Stimulated activated CD4-positive, alpha-beta T cell treated with anti-CD3 and anti-CD28 coated beads, Interleukin-4, amount 100 ng/mL, for 48 hours (primary cell): ENCODE measurements at regions not wholly inside any gene's neighbourhood (a gene's known extent, or its start where the extent isn't known, plus 50 kb on each side); places are given as distances from the start of the nearest gene placed in this dataset.
"Not testable (repeated sequence)": the region's sequence is repeated elsewhere in the genome, so short reads cannot be mapped to it uniquely, and the experiment has no call there.

Source experiments
- DNase-seq, 2 donors: peaks; one replicate each; pipeline ENCODE4 v3.0.0-alpha.2; 2020; ENCODE audit warnings: low read depth in 2 of 2

GRCh38 chr13:28573595-28574373 lies 78.9 kb upstream of the FLT1 start:
- no peak for DNase-seq

- no peak for DNase-seq
Measured at GRCh38 chr13:28572871-28573270, 77.9 kb upstream of the FLT1 start.

GRCh38 chr13:28570356-28570755 lies 75.4 kb upstream of the FLT1 start:
- not testable (repeated sequence) for DNase-seq

DNA sequence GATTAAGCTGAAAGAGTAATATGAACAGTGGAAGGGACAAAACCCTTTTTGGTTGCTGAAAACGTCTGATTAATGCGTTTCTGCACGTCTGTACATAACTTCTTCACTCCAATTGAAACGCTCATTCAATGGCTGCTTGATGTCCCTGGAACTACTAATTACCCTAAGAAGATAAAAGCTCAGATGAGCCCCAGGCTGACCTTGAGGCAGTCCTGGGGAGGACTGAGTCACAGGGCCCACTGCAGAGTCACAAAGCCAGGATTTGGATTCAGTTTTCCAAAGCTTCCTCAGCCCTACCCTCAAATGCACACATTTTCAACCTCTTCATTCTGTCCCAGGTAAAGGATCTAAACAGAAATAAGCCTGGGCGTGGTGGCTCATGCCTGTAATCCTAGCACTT lies 75.0 kb upstream of the FLT1 start:
- DNase-seq: no peak

DNA sequence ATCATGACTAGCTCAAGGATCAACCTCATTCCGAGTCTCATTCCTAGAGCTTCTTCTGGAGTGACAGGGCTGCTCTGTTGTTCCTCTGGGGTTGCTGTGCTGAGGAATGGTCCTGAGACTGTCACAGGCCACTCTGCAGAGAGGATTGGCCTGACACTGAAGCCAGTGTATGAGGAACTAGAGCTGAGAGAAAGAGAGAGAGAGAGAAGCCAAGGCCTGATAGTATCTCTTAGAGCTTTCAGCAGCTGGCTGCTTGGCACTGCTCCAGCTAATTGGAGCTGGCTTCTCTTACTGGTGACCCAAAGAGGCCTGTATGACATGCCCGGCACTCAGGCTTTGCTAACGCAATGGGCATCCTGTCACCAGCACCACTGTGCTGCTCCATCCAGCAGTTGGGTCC lies 73.4 kb upstream of the FLT1 start:
- no peak for DNase-seq

DNA sequence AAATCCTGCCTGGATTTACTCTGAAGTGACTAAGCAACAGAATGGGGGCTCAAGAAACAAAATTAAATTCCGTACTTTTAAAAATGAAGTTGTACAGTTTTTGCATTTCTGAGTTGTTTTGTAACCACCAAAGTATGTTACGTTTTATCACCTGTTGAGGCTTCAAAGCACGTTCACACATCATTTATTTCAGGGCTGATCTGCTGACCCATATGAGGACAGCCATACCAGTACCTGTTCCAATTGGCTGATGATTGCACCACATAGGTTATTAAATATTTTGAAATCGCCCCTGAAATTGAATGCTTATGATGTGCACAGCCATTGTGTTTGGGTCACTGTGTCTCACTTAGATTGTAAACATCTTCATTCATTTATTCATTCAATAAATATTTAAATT lies 72.0 kb upstream of the FLT1 start:
- no peak for DNase-seq

DNA sequence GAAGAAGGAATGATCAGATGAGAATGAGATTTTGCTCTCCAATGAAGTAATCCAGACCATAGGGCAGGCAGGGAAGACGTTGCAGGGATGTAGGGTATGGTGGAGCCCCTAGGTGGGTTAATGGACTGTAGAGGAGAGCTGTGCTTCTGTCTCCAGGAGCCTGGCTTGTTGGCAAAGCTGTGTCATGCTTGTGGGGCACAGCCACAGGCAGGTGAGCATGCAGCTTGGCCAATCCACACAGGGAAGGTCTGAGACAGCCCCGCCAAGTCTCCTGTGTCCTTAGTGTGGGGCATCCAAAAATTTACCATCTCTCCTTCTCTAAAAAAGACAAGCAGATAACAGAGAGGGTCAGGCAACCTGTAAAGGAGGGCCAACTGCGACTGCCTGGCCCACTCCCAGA lies 71.4 kb upstream of the FLT1 start:
- no peak for DNase-seq

- DNase-seq: no peak
Measured at GRCh38 chr13:28564030-28564429, 69.1 kb upstream of the FLT1 start.

DNA sequence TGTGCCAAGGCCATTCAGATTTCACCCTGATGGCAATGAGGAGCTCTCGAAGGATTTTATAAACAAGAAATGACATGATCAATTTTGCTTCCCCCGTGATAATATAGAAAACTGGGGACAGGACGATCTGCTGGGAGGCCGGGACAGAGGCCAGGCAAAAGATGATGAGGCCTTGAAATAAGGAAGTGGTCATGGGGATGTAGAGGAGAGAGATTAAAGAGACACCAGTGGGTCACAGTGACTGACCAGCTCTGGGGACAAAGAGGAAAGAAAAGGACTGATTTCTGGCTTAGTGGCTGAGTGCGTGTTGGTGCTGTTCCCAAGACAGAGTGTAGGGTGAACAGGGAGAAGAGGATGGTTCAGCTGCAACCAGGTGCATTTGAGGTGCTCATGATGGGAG lies 68.7 kb upstream of the FLT1 start:
- DNase-seq: no peak

GRCh38 chr13:28560612-28561011 lies 65.7 kb upstream of the FLT1 start:
- no peak for DNase-seq

DNA sequence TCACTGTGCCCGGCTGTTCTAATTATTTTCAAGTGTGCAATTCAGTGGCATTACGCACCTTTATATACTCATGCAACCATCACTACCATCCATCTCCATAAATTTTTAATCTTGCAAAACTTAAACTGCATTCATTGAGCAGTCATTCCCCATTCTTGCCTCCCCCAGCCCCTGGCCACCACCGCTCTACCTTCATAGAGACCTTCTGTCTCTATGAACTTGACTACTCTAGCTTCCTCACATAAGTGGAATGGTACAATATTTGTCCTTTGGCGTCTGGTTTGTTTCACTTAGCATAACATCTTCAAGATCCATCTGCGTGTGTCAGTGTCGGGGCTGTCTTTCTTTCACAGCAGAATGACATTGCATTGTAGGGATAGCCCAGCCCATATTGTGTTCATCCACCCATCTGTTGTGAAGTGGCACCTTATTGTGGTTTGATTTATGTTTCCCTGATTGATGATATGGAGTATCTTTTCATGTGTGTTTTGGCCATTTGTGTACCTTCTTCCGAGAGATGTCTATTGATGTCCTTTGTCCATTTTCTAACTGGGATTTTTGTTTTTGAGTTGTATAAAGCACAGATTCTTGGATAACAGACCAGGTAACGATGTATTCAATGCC lies 64.8 kb upstream of the FLT1 start:
- no peak for DNase-seq

- DNase-seq: no peak
Measured at GRCh38 chr13:28558567-28558966, 63.6 kb upstream of the FLT1 start.

- DNase-seq: no peak
Measured at GRCh38 chr13:28557725-28558520, 63.0 kb upstream of the FLT1 start.

GRCh38 chr13:28555096-28555495 lies 60.2 kb upstream of the FLT1 start:
- no peak for DNase-seq

DNA sequence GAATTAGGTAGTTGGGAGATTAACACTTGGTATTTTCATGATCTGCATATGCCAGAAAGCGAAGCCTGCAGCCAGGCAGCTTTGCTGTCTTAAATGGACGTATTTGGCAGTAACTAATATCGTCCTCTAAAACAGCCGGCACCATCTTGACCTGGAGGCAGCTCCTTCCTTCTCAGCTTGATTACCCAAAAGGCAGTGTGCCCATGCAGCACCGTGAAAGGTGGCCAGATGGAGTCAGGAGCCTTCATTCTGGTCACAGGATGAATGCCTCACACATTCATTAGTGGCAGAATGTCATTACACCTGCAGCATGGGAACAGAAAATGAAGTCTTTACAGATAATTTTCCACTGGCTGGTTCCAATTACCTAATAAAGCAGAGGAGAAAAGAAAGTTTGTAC lies 59.0 kb upstream of the FLT1 start:
- DNase-seq: no peak

DNA sequence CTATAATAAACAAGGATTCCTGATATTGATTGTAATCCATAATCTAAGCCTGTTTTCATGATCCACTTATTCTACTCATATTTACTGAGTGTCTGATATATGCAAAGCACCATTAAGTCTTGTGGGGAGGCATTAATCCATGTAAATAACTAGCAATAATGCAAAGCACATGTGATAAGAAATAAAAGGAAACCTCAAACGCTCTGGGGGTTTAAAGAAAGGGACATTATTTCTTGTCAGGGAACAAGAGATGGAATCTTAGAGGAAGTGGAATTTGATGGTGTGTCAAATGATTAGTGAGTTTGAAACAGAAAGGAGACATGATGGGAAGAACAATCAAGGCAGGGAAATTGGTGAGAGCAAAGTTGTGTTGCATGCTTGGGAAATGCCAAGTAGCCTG lies 57.4 kb upstream of the FLT1 start:
- no peak for DNase-seq

DNA sequence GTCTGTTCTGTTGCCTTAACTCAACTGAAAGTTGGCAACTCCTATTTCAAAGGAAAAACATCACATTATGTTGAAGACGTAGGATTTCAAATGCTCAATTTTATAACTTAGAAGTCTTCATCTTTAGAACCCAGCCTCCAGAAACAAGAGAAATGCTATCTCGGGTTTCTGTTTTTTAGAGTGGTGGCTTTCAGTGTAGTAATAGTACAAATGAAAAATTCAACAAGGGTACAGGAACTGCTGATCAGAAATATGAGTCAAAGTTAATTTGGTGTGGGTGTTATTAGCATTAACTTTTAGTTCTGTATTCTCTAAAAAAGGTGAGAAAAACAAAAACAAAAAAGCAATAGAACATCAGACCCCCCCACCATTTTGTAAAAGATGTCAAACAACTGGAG lies 56.6 kb upstream of the FLT1 start:
- no peak for DNase-seq

GRCh38 chr13:28550721-28551497 lies 56.0 kb upstream of the FLT1 start:
- DNase-seq: no peak

- DNase-seq: no peak
Measured at GRCh38 chr13:28550091-28550490, 55.2 kb upstream of the FLT1 start.

GRCh38 chr13:28548872-28549271 lies 53.9 kb upstream of the FLT1 start:
- DNase-seq: no peak

- no peak for DNase-seq
Measured at GRCh38 chr13:28548468-28548867, 53.5 kb upstream of the FLT1 start.
